ENCODE measurements at regions not wholly inside any gene's neighbourhood (a gene's known extent, or its start where the extent isn't known, plus 50 kb on each side); places are given as distances from the start of the nearest gene placed in this dataset.

DNA sequence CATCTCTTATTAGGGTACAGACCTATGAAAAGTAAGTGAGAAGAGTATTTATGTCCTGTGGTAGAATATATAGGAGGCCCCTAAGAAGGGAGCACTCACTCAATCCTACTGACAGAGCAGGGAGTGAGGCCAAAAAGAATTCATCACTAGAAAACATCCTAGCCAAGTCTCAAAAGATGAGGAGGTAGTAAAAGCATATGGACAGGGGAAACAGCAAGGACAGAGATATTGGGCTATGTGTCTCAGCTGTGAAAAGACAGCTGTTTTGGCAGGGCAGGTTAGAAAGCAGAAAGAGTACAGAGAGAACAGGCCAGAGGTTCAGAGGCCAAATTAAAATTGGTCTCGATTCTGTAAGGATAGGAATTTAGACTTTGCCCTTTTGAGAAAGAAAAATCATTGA, 548.3 kb upstream of the ANKRD30A start:
- Histone ChIP-seq H3K27me3 (ENCODE audit: control insufficient read depth in 1 of 2, insufficient read depth in 2 of 2, low read length in 2 of 2) (no peaks in the 10 kb centered on the region), H3K4me3 (ENCODE audit: low read depth in 1 of 2, low read length in 2 of 2) (no peak overlapping the region), H3K36me3 (ENCODE audit: control insufficient read depth in 2 of 2, insufficient read depth in 2 of 2, low read length in 1 of 2) (no peaks in the 10 kb centered on the region), H3K9me3 (ENCODE audit: control insufficient read depth in 2 of 2, insufficient read depth in 1 of 2, low read depth in 1 of 2, low read length in 1 of 2) (no peaks in the 10 kb centered on the region), H3K4me1 (ENCODE audit: control insufficient read depth in 2 of 2, insufficient read depth in 2 of 2, low read length in 1 of 2) (no peaks in the 10 kb centered on the region), H3K27ac (ENCODE audit: low read depth in 2 of 2, low read length in 1 of 2) (no peak overlapping the region)
- whole genome bisulfite sequencing, 2 donors: 70 to 71% methylated on average over 1 of the region's 1 CpG

DNA sequence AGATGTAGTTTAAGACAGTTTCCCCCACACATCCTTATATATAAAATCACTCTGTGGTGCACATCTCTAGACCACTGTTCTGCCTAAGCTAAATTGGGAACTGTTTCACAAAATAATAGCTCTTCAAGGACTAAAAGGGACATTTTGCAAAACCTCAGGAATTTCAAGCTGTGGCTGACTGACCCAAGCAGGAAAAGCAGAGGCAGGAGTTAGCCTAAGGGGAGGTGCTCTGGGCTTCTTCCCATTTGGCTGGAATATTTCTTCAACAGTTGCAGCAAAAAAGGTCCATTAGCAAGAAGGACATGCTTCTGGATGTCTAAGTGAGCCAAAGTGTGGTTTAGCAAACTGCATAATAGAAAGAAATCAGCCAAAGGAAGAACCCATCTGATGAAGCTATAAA, 551.2 kb upstream of the ANKRD30A start:
- Histone ChIP-seq H3K9me3 (ENCODE audit: control insufficient read depth in 2 of 2, insufficient read depth in 1 of 2, low read depth in 1 of 2, low read length in 1 of 2) (no peaks in the 10 kb centered on the region), H3K36me3 (ENCODE audit: control insufficient read depth in 2 of 2, insufficient read depth in 2 of 2, low read length in 1 of 2) (no peaks in the 10 kb centered on the region), H3K27me3 (ENCODE audit: control insufficient read depth in 1 of 2, insufficient read depth in 2 of 2, low read length in 2 of 2) (no peaks in the 10 kb centered on the region), H3K4me1 (ENCODE audit: control insufficient read depth in 2 of 2, insufficient read depth in 2 of 2, low read length in 1 of 2) (no peaks in the 10 kb centered on the region), H3K4me3 (ENCODE audit: low read depth in 1 of 2, low read length in 2 of 2) (no peak overlapping the region), H3K27ac (ENCODE audit: low read depth in 2 of 2, low read length in 1 of 2) (no peak overlapping the region)

DNA sequence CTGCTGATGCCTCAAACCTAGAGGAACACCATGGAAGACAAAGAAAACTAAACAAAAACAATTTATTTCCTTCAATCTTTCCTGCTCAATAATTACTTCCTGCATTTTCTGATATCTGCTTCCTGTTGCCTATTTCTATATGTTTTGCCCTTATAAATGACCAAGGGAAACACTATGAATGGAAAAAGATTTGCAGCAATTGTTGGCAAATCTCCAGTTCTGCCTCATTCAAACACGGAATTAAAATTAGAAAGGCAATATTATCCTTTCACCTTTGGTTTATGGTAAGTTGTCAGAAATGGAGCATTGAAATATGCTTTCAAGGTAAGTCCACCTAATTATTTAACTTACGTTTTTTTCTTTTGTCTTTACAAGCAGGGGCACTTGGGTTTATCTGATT, 552.2 kb upstream of the ANKRD30A start:
- H3K27ac ChIP-seq (ENCODE audit: low read depth in 2 of 2, low read length in 1 of 2): no peak overlapping the region
- 33 to 39% methylated on average over 2 of the region's 2 CpGs for WGBS, 2 donors
- H3K4me1 ChIP-seq (ENCODE audit: control insufficient read depth in 2 of 2, insufficient read depth in 2 of 2, low read length in 1 of 2): no peaks in the 10 kb centered on the region
- no peaks in the 10 kb centered on the region for H3K27me3 ChIP-seq (ENCODE audit: control insufficient read depth in 1 of 2, insufficient read depth in 2 of 2, low read length in 2 of 2)
- no peak overlapping the region for H3K4me3 ChIP-seq (ENCODE audit: low read depth in 1 of 2, low read length in 2 of 2)
- H3K36me3 ChIP-seq (ENCODE audit: control insufficient read depth in 2 of 2, insufficient read depth in 2 of 2, low read length in 1 of 2): no peaks in the 10 kb centered on the region
- no peaks in the 10 kb centered on the region for H3K9me3 ChIP-seq (ENCODE audit: control insufficient read depth in 2 of 2, insufficient read depth in 1 of 2, low read depth in 1 of 2, low read length in 1 of 2)

DNA sequence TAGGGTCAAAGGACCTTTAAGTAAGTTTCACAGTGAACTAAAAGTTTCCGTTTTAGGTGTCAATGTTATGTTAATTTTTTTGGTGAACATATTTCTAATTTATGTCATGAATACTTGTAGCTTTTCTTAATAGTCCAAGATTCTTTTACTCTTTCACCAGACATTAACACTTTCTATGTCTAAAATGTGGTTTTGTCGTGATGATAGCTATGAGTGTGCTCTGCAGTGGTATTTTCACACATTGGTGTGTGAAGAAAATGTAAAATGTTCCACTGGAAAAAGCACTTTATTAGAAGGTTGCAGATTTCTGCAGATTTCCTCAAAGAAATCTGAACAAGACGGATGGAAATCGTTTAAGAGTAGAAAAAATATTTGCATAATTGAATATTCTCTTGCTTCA, 561.0 kb upstream of the ANKRD30A start:
- Histone ChIP-seq H3K27ac (ENCODE audit: low read depth in 2 of 2, low read length in 1 of 2) (no peak overlapping the region), H3K27me3 (ENCODE audit: control insufficient read depth in 1 of 2, insufficient read depth in 2 of 2, low read length in 2 of 2) (no peaks in the 10 kb centered on the region), H3K4me1 (ENCODE audit: control insufficient read depth in 2 of 2, insufficient read depth in 2 of 2, low read length in 1 of 2) (no peaks in the 10 kb centered on the region), H3K36me3 (ENCODE audit: control insufficient read depth in 2 of 2, insufficient read depth in 2 of 2, low read length in 1 of 2) (no peaks in the 10 kb centered on the region), H3K9me3 (ENCODE audit: control insufficient read depth in 2 of 2, insufficient read depth in 1 of 2, low read depth in 1 of 2, low read length in 1 of 2) (no peaks in the 10 kb centered on the region), H3K4me3 (ENCODE audit: low read depth in 1 of 2, low read length in 2 of 2) (no peak overlapping the region)
- WGBS, 2 donors: 66 to 67% methylated on average over 4 of the region's 4 CpGs

DNA sequence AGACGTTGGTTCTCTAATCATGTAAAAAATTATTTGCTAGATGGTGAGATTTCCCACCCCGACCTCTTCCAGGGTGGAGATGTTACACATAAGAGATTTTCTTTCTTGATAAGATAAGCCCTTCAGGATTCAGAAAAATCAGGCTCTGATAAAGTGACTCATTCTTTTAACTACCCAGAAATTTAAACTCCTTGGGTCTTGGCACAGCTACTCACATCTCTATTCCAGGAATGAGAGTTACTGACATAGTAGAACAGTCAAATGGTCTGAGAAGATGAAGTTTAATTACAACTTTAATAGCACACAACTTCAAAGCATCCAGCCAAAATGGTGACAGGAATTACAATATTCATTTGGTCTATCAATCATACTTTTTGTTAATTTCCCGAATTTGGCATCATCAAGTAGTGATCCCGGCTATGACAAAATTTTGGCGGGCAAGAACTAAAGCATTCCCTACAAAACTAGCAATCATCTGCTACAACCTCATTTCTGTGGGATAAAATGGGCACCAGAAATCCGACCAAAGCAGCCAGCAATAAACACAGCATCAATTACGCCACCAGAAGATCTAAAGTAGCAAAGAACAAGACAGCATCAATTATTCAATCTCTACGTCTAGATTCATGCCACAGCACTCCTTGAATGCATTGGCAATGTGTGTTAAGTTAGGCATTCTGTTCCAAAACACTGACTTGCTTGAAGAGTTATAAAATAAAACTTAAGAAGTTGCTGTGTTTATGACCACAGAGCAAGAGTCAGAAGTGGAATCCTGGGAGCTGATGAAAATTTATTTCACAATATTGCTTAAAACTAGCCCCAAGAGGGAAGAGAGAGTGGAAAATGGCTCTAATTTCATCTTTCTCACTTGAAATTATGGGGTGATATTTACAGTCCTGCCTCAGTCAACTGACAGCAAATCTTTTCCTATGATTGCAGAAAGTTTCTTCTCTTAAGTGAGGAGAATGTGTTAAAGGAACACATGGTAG, 565.7 kb upstream of the ANKRD30A start:
- Histone ChIP-seq H3K4me3 (ENCODE audit: low read depth in 1 of 2, low read length in 2 of 2) (no peak overlapping the region), H3K27ac (ENCODE audit: low read depth in 2 of 2, low read length in 1 of 2) (no peak overlapping the region), H3K9me3 (ENCODE audit: control insufficient read depth in 2 of 2, insufficient read depth in 1 of 2, low read depth in 1 of 2, low read length in 1 of 2) (no peaks in the 10 kb centered on the region), H3K36me3 (ENCODE audit: control insufficient read depth in 2 of 2, insufficient read depth in 2 of 2, low read length in 1 of 2) (no peaks in the 10 kb centered on the region), H3K27me3 (ENCODE audit: control insufficient read depth in 1 of 2, insufficient read depth in 2 of 2, low read length in 2 of 2) (no peaks in the 10 kb centered on the region), H3K4me1 (ENCODE audit: control insufficient read depth in 2 of 2, insufficient read depth in 2 of 2, low read length in 1 of 2) (no peaks in the 10 kb centered on the region)
- WGBS, 2 donors: 46 to 56% methylated on average over 8 of the region's 8 CpGs

DNA sequence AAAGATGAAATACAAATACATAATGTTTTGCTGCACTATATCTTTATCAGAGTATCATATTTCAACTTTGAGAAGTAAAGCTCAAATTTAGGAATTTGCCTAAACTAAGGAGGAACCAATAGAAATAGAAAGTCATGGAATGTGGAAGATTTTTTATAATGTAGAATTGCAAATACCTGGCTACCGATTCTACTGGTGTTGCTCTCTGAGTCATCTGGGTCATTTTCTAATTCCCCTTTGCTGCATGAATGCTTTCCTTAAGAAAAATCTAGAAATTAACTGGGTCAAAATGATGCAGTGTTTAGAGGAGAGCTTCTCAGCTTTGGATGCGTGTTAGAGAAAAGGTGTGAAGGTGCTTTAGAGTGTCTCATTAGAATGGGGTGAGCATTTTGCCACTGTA, 568.9 kb upstream of the ANKRD30A start:
- no peaks in the 10 kb centered on the region for H3K9me3 ChIP-seq (ENCODE audit: control insufficient read depth in 2 of 2, insufficient read depth in 1 of 2, low read depth in 1 of 2, low read length in 1 of 2)
- 35 to 48% methylated on average over 2 of the region's 2 CpGs for WGBS, 2 donors
- no peaks in the 10 kb centered on the region for H3K4me1 ChIP-seq (ENCODE audit: control insufficient read depth in 2 of 2, insufficient read depth in 2 of 2, low read length in 1 of 2)
- no peak overlapping the region for H3K4me3 ChIP-seq (ENCODE audit: low read depth in 1 of 2, low read length in 2 of 2)
- no peaks in the 10 kb centered on the region for H3K27me3 ChIP-seq (ENCODE audit: control insufficient read depth in 1 of 2, insufficient read depth in 2 of 2, low read length in 2 of 2)
- no peak overlapping the region for H3K27ac ChIP-seq (ENCODE audit: low read depth in 2 of 2, low read length in 1 of 2)
- H3K36me3 ChIP-seq (ENCODE audit: control insufficient read depth in 2 of 2, insufficient read depth in 2 of 2, low read length in 1 of 2): no peaks in the 10 kb centered on the region

DNA sequence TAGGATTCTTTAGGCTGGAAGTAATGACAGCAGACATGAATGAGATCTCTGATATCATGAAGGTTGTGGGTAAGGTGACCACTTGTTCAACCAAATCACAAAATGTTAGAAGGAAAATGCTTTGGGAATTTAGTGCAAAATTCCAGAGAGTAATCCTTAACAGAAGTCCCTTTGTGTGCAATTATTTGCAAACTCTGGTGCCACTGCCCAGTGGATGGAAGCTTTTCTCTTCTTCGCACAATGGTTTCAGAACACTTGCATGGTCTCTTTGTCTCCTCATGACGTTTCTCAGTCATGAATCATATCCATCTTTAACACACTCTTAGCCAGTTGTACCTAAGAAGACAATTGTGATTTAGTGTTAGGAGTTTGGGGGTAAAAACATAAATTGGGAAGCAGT, 570.4 kb upstream of the ANKRD30A start:
- 70 to 74% methylated on average over 2 of the region's 2 CpGs for WGBS, 2 donors
- H3K4me1 ChIP-seq (ENCODE audit: control insufficient read depth in 2 of 2, insufficient read depth in 2 of 2, low read length in 1 of 2): no peaks in the 10 kb centered on the region
- no peak overlapping the region for H3K4me3 ChIP-seq (ENCODE audit: low read depth in 1 of 2, low read length in 2 of 2)
- H3K27me3 ChIP-seq (ENCODE audit: control insufficient read depth in 1 of 2, insufficient read depth in 2 of 2, low read length in 2 of 2): no peaks in the 10 kb centered on the region
- no peak overlapping the region for H3K27ac ChIP-seq (ENCODE audit: low read depth in 2 of 2, low read length in 1 of 2)
- no peaks in the 10 kb centered on the region for H3K9me3 ChIP-seq (ENCODE audit: control insufficient read depth in 2 of 2, insufficient read depth in 1 of 2, low read depth in 1 of 2, low read length in 1 of 2)
- no peaks in the 10 kb centered on the region for H3K36me3 ChIP-seq (ENCODE audit: control insufficient read depth in 2 of 2, insufficient read depth in 2 of 2, low read length in 1 of 2)

DNA sequence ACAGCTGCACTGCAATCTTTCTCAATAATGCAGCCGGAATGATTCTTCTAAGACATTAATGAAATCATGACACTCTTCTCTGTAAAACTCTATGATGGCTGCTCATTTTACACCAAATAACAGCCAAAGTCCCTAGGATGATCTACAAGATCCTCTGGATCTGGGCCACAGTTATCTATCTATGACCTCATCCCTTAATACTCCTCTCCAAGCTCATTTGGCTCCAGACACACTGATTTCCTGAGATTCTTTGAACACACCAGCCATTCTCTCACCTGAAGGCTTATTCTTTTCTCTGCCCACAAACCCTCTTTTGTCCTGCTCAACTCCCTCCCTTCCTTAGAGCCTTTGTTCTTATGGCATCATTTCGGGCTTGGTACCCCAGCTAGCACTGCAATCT, 577.4 kb upstream of the ANKRD30A start:
- H3K36me3 ChIP-seq (ENCODE audit: control insufficient read depth in 2 of 2, insufficient read depth in 2 of 2, low read length in 1 of 2): no peaks in the 10 kb centered on the region
- no peaks in the 10 kb centered on the region for H3K4me1 ChIP-seq (ENCODE audit: control insufficient read depth in 2 of 2, insufficient read depth in 2 of 2, low read length in 1 of 2)
- no peak overlapping the region for H3K4me3 ChIP-seq (ENCODE audit: low read depth in 1 of 2, low read length in 2 of 2)
- WGBS, 2 donors: 79 to 82% methylated on average over 2 of the region's 2 CpGs
- H3K27me3 ChIP-seq (ENCODE audit: control insufficient read depth in 1 of 2, insufficient read depth in 2 of 2, low read length in 2 of 2): no peaks in the 10 kb centered on the region
- no peaks in the 10 kb centered on the region for H3K9me3 ChIP-seq (ENCODE audit: control insufficient read depth in 2 of 2, insufficient read depth in 1 of 2, low read depth in 1 of 2, low read length in 1 of 2)
- H3K27ac ChIP-seq (ENCODE audit: low read depth in 2 of 2, low read length in 1 of 2): no peak overlapping the region

DNA sequence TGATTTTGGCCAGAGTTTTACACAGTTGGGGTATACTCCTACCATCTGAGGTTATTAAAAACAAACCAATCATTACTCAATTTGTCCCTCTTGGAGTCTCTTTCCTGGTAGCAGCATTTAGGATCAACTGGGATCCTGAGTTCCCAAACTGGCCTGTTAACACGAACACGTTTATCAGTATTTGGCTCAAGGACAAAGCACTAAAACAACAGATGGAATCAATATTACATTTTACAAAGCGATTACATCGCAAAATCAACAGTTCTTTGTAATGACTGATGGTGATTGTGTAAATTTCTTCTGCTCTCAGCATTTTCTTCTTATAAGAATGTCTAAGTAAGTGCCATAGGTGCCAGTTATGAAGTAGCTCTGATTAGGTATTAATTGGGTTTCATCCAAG, 582.9 kb upstream of the ANKRD30A start:
- Histone ChIP-seq H3K36me3 (ENCODE audit: control insufficient read depth in 2 of 2, insufficient read depth in 2 of 2, low read length in 1 of 2) (no peaks in the 10 kb centered on the region), H3K27me3 (ENCODE audit: control insufficient read depth in 1 of 2, insufficient read depth in 2 of 2, low read length in 2 of 2) (no peaks in the 10 kb centered on the region), H3K4me3 (ENCODE audit: low read depth in 1 of 2, low read length in 2 of 2) (no peak overlapping the region), H3K9me3 (ENCODE audit: control insufficient read depth in 2 of 2, insufficient read depth in 1 of 2, low read depth in 1 of 2, low read length in 1 of 2) (no peaks in the 10 kb centered on the region), H3K4me1 (ENCODE audit: control insufficient read depth in 2 of 2, insufficient read depth in 2 of 2, low read length in 1 of 2) (no peaks in the 10 kb centered on the region), H3K27ac (ENCODE audit: low read depth in 2 of 2, low read length in 1 of 2) (no peak overlapping the region)
- WGBS, 2 donors: 54 to 55% methylated on average over 4 of the region's 4 CpGs

DNA sequence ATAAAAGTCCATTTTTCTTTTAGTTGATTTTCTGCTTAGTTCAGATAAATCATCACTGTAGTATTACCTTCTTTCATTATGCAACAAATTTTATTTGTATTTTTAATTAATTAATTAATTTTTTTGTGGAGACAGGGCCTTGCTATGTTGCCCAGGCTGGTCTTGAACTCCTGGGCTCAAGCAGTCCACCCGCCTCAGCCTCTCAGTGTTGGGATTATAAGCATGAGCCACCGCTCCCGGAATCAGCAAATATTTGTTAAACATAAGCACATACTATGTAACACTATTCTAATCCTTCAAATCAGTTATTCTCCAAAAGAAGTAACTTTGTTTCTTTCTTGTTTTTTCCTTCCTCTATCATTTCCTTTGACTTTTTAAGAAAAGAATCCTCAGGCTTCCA, 584.8 kb upstream of the ANKRD30A start:
- H3K27me3 ChIP-seq (ENCODE audit: control insufficient read depth in 1 of 2, insufficient read depth in 2 of 2, low read length in 2 of 2): no peaks in the 10 kb centered on the region
- H3K4me1 ChIP-seq (ENCODE audit: control insufficient read depth in 2 of 2, insufficient read depth in 2 of 2, low read length in 1 of 2): no peaks in the 10 kb centered on the region
- H3K4me3 ChIP-seq (ENCODE audit: low read depth in 1 of 2, low read length in 2 of 2): no peak overlapping the region
- H3K36me3 ChIP-seq (ENCODE audit: control insufficient read depth in 2 of 2, insufficient read depth in 2 of 2, low read length in 1 of 2): no peaks in the 10 kb centered on the region
- WGBS, 2 donors: 86 to 91% methylated on average over 3 of the region's 3 CpGs
- no peak overlapping the region for H3K27ac ChIP-seq (ENCODE audit: low read depth in 2 of 2, low read length in 1 of 2)
- H3K9me3 ChIP-seq (ENCODE audit: control insufficient read depth in 2 of 2, insufficient read depth in 1 of 2, low read depth in 1 of 2, low read length in 1 of 2): no peaks in the 10 kb centered on the region
